Fibroblast of lung (primary cell): ENCODE measurements at regions not wholly inside any gene's neighbourhood (a gene's known extent, or its start where the extent isn't known, plus 50 kb on each side); places are given as distances from the start of the nearest gene placed in this dataset.

Experiments
- EZH2 ChIP-seq: IDR thresholded peaks from 2 replicates; pipeline ENCODE4 v1.5.1; 2012; ENCODE audit warnings: low read length, control low read depth, mild to moderate bottlenecking; ENCODE audit errors: missing control alignments
- TF ChIP-seq, protein P1 (sequence below), 2 donors: IDR thresholded peaks in 1 of 2; conservative IDR thresholded peaks in 1 of 2; 1 replicate in 1 of 2; 2 replicates in 1 of 2; pipeline ENCODE4 v1.5.1; 2011 to 2012; ENCODE audit warnings: low read length in 2 of 2, control low read depth in 1 of 2, inconsistent platforms in 1 of 2, low read depth in 1 of 2, mild to moderate bottlenecking in 1 of 2

DNA sequence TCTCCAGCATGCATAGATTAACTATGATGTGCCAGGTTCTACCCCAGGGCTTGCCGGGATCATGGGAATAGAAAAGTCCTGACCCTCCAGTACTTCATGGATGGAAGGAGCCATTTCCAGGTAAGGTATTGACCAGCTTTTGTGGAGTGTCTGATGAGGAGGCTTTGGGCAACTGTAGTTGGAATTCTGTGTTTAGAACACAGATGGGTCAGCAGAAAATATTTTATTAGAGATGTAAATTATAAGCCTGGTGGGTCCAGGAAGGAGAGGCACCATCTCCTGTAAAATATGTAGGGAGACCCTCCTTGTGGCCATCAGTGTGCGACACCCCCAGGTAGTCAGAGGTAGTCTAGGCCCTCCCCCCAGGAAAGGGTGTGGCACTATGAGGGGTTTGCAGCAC, 156.2 kb downstream of the IRX1 start:
- TF ChIP-seq, protein P1, sequence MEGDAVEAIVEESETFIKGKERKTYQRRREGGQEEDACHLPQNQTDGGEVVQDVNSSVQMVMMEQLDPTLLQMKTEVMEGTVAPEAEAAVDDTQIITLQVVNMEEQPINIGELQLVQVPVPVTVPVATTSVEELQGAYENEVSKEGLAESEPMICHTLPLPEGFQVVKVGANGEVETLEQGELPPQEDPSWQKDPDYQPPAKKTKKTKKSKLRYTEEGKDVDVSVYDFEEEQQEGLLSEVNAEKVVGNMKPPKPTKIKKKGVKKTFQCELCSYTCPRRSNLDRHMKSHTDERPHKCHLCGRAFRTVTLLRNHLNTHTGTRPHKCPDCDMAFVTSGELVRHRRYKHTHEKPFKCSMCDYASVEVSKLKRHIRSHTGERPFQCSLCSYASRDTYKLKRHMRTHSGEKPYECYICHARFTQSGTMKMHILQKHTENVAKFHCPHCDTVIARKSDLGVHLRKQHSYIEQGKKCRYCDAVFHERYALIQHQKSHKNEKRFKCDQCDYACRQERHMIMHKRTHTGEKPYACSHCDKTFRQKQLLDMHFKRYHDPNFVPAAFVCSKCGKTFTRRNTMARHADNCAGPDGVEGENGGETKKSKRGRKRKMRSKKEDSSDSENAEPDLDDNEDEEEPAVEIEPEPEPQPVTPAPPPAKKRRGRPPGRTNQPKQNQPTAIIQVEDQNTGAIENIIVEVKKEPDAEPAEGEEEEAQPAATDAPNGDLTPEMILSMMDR (conservative IDR thresholded peaks at IDR 0.05 in 1 of 2, IDR thresholded peaks at IDR 0.05 in 1 of 2; ENCODE audit: low read depth in 1 of 2, low read length in 2 of 2) = no peak
- no peak for TF ChIP-seq EZH2
